Retinal pigment epithelial cell (primary cell): ENCODE measurements at regions not wholly inside any gene's neighbourhood (a gene's known extent, or its start where the extent isn't known, plus 50 kb on each side); places are given as distances from the start of the nearest gene placed in this dataset.
"Not testable (repeated sequence)": the region's sequence is repeated elsewhere in the genome, so short reads cannot be mapped to it uniquely, and the experiment has no call there.

Experiments used
- DNase-seq: peaks from one replicate; pipeline ENCODE4 v3.0.0-alpha.2; 2010; ENCODE audit warnings: low read depth
- H3K4me3 ChIP-seq: 2 replicates; pipeline ENCODE4 v1.5.1; 2011; ENCODE audit warnings: mild to moderate bottlenecking, low read length, control low read depth, moderate library complexity
- TF ChIP-seq, protein P1 (sequence below): conservative IDR thresholded peaks from 2 replicates; pipeline ENCODE4 v1.5.1; 2011; ENCODE audit warnings: low read depth, low read length, control low read depth, inconsistent platforms

DNA sequence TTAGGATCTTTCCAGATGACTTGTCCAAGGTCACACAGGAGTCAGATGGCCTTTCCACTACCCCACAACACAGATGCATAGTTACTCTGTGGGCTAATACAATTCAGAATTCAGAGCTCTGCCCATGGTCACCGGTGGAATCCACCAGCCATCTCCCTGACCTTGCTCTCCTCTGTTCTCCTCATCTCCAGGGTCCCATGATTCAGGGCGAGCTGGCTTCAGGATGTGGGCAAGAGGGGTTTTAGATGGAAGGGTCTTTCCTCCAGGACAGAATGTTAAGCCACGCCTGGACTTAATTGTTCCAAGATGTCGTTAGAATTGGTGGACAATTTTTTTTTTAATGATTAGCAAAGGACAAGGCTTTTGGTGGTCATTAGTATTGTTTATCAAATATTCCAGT lies 81.7 kb upstream of the LARP1 start:
- no peak overlapping the region for H3K4me3 ChIP-seq
- no peak for DNase-seq
- TF ChIP-seq, protein P1, sequence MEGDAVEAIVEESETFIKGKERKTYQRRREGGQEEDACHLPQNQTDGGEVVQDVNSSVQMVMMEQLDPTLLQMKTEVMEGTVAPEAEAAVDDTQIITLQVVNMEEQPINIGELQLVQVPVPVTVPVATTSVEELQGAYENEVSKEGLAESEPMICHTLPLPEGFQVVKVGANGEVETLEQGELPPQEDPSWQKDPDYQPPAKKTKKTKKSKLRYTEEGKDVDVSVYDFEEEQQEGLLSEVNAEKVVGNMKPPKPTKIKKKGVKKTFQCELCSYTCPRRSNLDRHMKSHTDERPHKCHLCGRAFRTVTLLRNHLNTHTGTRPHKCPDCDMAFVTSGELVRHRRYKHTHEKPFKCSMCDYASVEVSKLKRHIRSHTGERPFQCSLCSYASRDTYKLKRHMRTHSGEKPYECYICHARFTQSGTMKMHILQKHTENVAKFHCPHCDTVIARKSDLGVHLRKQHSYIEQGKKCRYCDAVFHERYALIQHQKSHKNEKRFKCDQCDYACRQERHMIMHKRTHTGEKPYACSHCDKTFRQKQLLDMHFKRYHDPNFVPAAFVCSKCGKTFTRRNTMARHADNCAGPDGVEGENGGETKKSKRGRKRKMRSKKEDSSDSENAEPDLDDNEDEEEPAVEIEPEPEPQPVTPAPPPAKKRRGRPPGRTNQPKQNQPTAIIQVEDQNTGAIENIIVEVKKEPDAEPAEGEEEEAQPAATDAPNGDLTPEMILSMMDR = no peak

DNA sequence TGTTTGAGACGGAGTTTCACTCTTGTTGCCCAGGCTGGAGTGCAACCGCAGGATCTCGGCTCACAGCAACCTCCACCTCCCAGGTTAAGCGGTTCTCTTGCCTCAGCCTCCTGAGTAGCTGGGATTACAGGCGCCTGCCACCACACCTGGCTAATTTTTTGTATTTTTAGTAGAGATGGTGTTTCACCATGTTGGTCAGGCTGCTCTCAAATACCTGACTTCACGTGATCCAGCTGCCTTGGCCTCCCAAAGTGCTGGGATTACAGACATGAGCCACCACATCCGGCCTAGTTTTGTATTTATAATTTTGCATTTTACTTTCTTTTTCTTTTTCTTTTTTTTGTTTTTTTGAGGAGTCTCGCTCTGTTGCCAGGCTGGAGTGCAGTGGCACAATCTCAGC lies 85.3 kb upstream of the LARP1 start:
- not testable (repeated sequence) for H3K4me3 ChIP-seq, DNase-seq

DNA sequence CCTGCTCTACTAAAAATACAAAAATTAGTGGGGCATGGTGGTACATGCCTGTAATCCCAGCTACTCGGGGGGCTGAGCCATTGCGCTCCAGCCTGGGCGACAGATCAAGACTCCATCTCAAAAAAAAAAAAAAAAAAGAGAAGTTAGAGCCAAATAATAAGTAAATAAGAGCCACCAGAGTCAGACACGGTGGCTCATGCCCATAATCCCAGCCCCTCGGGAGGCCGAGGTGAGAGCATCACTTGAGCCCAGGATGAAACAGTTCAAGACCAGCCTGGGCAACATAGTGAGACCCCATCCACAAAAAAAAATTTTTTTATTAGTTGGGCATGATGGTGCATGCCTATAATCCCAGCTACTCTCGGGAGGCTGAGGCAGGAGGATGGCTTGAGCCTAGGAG lies 85.8 kb upstream of the LARP1 start:
- H3K4me3 ChIP-seq = no peak overlapping the region
- DNase-seq = no peak
- TF ChIP-seq, protein P1 = no peak

DNA sequence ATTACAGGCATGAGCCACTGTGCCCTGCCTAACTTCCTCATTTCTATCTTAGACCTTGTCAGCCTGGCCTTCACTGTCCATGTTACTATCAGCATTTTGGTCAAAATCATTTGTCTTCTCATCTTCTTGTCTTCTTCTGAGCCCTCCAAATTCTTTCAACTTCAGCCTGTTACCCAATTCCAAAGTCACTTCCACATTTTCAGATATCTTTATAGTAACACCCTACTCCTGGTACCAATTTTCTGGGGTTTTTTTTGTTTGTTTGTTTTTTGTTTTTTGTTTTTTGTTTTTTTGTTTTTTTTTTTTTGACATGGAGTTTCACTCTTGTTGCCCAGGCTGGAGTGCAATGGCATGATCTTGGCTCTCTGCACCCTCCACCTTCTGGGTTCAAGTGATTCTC lies 90.3 kb upstream of the LARP1 start:
- H3K4me3 ChIP-seq = no peak overlapping the region
- TF ChIP-seq, protein P1 = no peak
- no peak for DNase-seq

DNA sequence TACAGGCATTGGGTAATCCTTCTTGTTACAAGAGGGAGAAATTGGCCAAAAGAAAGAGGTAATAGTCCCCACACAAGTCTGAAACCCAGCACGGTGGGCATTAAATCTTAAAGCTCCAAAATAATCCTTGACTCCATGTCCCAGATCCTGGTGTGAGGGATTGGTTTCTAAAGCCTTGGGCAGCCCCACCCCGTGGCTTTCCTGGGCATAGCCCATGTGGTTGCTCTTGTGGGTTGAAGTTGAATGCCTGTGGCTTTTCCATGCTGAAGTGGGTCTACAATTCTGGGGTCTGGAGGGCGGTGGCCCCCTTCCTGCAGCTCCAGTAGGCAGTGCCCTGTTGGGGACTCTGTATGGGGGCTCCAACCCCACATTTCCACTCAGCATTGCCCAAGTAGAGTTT lies 91.8 kb upstream of the LARP1 start:
- TF ChIP-seq, protein P1 = no peak
- no peak overlapping the region for H3K4me3 ChIP-seq
- DNase-seq = no peak

DNA sequence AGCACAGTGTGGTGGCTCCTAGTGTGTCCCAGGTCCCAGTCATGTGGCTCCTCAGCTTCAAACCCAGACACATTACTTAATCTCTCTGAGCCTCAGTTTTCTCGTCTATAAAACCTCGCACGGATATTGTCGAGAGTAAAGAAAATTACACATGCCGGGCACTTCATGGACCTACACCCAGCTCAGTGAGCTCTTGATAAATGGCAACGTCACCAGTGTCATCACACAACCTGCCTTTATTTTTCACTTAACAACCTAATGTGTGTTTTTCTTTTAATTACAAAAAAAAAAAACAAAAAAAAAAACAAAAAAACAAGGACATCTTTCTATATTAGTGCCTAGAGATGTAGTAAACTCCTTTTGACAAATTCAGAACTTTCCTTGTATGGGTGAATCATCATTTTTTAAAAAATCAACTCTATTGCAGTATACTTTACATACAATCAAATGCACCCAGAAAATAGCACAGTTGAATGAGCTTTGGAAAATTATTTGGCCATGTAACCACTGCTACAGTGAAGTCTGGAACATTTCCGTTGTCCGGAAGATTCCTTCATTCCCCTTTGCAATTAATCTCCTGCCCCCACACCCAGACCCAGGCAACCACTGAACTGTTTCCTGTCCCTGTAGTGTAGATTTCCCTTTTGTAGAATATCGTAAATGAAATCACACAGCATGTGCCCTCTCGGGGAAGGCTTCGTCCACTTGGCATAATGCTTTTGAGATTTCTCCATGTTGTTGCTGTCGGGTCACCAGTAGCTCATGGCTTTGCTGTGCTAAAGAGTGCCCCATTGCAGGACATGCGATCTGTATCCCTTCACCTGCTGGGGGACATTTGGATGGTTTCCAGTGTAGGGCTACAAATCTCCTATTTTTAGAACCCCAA lies 100.4 kb upstream of the LARP1 start:
- TF ChIP-seq, protein P1 = no peak
- DNase-seq = no peak
- H3K4me3 ChIP-seq = no peak overlapping the region

DNA sequence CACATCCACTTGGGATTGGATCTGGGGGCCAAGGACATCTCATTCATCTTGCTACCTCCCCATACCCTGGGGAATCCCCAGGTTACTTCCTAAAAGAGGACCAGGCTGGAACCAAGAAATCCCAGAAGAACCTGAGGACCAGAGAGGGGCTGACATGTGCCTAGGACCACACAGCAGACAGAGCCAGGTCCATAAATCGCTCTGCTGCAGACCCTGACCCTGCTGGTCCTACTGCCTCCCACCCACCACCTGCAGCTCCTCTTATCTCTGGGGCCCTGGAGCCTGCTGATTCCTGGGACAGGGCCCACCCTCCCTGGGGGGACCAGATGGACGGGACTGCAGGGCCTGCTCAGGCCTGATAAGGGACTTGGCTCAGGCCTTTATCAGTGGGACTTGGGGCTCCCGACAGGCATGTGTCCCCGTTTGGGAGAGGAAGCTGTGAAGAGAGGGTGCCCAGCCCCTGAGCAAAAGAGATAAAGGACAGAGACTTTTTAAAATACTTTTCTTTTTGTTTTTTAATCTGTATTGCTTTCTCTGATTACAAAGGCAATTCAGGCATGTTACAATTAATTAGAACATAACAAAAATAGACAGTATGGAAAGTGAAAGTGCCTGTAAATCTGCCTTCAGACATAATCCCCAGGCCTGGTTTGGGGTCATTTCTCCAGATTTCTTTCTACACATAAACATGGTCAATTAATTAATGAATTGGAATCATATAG lies 101.3 kb upstream of the LARP1 start:
- DNase-seq = no peak
- TF ChIP-seq, protein P1 = no peak
- H3K4me3 ChIP-seq = no peak overlapping the region
